PC-9 (cell line): ENCODE measurements at regions not wholly inside any gene's neighbourhood (a gene's known extent, or its start where the extent isn't known, plus 50 kb on each side); places are given as distances from the start of the nearest gene placed in this dataset.

ENCODE experiments used
- CTCF ChIP-seq: fragments of 200-600 bp; sonication (generic); conservative IDR thresholded peaks from 2 replicates; pipeline ENCODE4 v1.6.1; 2017; ENCODE audit warnings: mixed run types, antibody characterized with exemption, mild to moderate bottlenecking, moderate library complexity
- EZH2 ChIP-seq: fragments of 200-600 bp; sonication (generic); IDR thresholded peaks from 2 replicates; pipeline ENCODE4 v1.8.0; 2017; ENCODE audit warnings: antibody characterized with exemption, low read depth

- no peak for TF ChIP-seq CTCF
- no peak for TF ChIP-seq EZH2
Measured at GRCh38 chr9:1369297-1369696, 319.1 kb downstream of the DMRT2 start.
